Osteocyte (in vitro differentiated cells): ENCODE measurements at regions not wholly inside any gene's neighbourhood (a gene's known extent, or its start where the extent isn't known, plus 50 kb on each side); places are given as distances from the start of the nearest gene placed in this dataset.

ENCODE experiments used
- DNase-seq: peaks from one replicate; pipeline ENCODE4 v3.0.0; 2021; ENCODE audit warnings: mixed read lengths; ENCODE audit not compliant: unreplicated experiment; ENCODE audit errors: extremely low spot score
- H3K27ac Mint-ChIP-seq: one replicate; pipeline ENCODE4 v1.8.0; 2021; ENCODE audit warnings: mild to moderate bottlenecking, mixed read lengths; ENCODE audit not compliant: unreplicated experiment
- H3K27me3 Mint-ChIP-seq: one replicate; pipeline ENCODE4 v1.8.0; 2021; ENCODE audit warnings: mixed read lengths; ENCODE audit not compliant: unreplicated experiment
- H3K36me3 Mint-ChIP-seq: one replicate; pipeline ENCODE4 v1.8.0; 2021; ENCODE audit warnings: mixed read lengths; ENCODE audit not compliant: unreplicated experiment
- H3K4me1 Mint-ChIP-seq: one replicate; pipeline ENCODE4 v1.8.0; 2021; ENCODE audit warnings: mixed read lengths; ENCODE audit not compliant: unreplicated experiment
- H3K4me3 Mint-ChIP-seq: one replicate; pipeline ENCODE4 v1.8.0; 2021; ENCODE audit warnings: mild to moderate bottlenecking, moderate library complexity, mixed read lengths; ENCODE audit not compliant: unreplicated experiment
- H3K9me3 Mint-ChIP-seq: one replicate; pipeline ENCODE4 v1.8.0; 2021; ENCODE audit warnings: mixed read lengths; ENCODE audit not compliant: unreplicated experiment
- CTCF ChIP-seq: fragments of 200-600 bp; sonication (generic); IDR thresholded peaks from 2 replicates; pipeline ENCODE4 v1.5.0; 2021; ENCODE audit warnings: antibody characterized with exemption, mild to moderate bottlenecking, moderate library complexity

GRCh38 chr17:70767102-70767701, 597.9 kb downstream of the KCNJ2 start:
- H3K27me3 Mint-ChIP-seq, result peaks cover 20% of the 10 kb centered on the region
- TF ChIP-seq CTCF, result peak; percentile 87
- no peak overlapping the region for H3K27ac Mint-ChIP-seq
- H3K9me3 Mint-ChIP-seq, result no peaks in the 10 kb centered on the region
- H3K4me3 Mint-ChIP-seq, result no peak overlapping the region
- H3K4me1 Mint-ChIP-seq, result no peaks in the 10 kb centered on the region
- no peak for DNase-seq
- no peaks in the 10 kb centered on the region for H3K36me3 Mint-ChIP-seq

- Mint-ChIP-seq H3K4me1 (no peaks in the 10 kb centered on the region), H3K27me3 (peaks cover 19% of the 10 kb centered on the region), H3K9me3 (no peaks in the 10 kb centered on the region), H3K4me3 (no peak overlapping the region), H3K36me3 (no peaks in the 10 kb centered on the region), H3K27ac (no peak overlapping the region)
- no peak for DNase-seq
- TF ChIP-seq CTCF, result no peak
Measured at GRCh38 chr17:70769956-70770355, 600.6 kb downstream of the KCNJ2 start.

- Mint-ChIP-seq H3K27me3 (peaks cover 12% of the 10 kb centered on the region), H3K27ac (no peak overlapping the region), H3K4me3 (no peak overlapping the region), H3K9me3 (no peaks in the 10 kb centered on the region), H3K36me3 (no peaks in the 10 kb centered on the region), H3K4me1 (no peaks in the 10 kb centered on the region)
- DNase-seq, result no peak
- TF ChIP-seq CTCF, result no peak
Measured at GRCh38 chr17:70771804-70772386, 602.6 kb downstream of the KCNJ2 start.

- H3K27ac Mint-ChIP-seq, result no peak overlapping the region
- H3K9me3 Mint-ChIP-seq, result no peaks in the 10 kb centered on the region
- TF ChIP-seq CTCF, result no peak
- DNase-seq, result no peak
- no peak overlapping the region for H3K4me3 Mint-ChIP-seq
- no peaks in the 10 kb centered on the region for H3K36me3 Mint-ChIP-seq
- H3K4me1 Mint-ChIP-seq, result no peaks in the 10 kb centered on the region
- peaks cover 12% of the 10 kb centered on the region for H3K27me3 Mint-ChIP-seq
Measured at GRCh38 chr17:70772761-70773160, 603.4 kb downstream of the KCNJ2 start.

- H3K27ac Mint-ChIP-seq, result no peak overlapping the region
- H3K27me3 Mint-ChIP-seq, result peaks cover 12% of the 10 kb centered on the region
- no peak for TF ChIP-seq CTCF
- H3K9me3 Mint-ChIP-seq, result no peaks in the 10 kb centered on the region
- DNase-seq, result no peak
- H3K4me1 Mint-ChIP-seq, result no peaks in the 10 kb centered on the region
- H3K4me3 Mint-ChIP-seq, result no peak overlapping the region
- H3K36me3 Mint-ChIP-seq, result no peaks in the 10 kb centered on the region
Measured at GRCh38 chr17:70773258-70773657, 603.9 kb downstream of the KCNJ2 start.
